ENCODE measurements at regions not wholly inside any gene's neighbourhood (a gene's known extent, or its start where the extent isn't known, plus 50 kb on each side); places are given as distances from the start of the nearest gene placed in this dataset.
"Not testable (repeated sequence)": the region's sequence is repeated elsewhere in the genome, so short reads cannot be mapped to it uniquely, and the experiment has no call there.

- no peak overlapping the region for H3K27ac Mint-ChIP-seq (ENCODE audit: unreplicated experiment)
- H3K27me3 Mint-ChIP-seq (ENCODE audit: unreplicated experiment) = peaks cover 4% of the 10 kb centered on the region
- no peak overlapping the region for H3K4me3 Mint-ChIP-seq (ENCODE audit: unreplicated experiment)
- DNase-seq (ENCODE audit: low spot score) = no peak
- no peaks in the 10 kb centered on the region for H3K36me3 Mint-ChIP-seq (ENCODE audit: low read depth, unreplicated experiment)
- H3K9me3 Mint-ChIP-seq (ENCODE audit: unreplicated experiment) = no peaks in the 10 kb centered on the region
- TF ChIP-seq CTCF (IDR thresholded peaks at IDR 0.05; ENCODE audit: unreplicated experiment) = no peak
- H3K4me1 Mint-ChIP-seq (ENCODE audit: unreplicated experiment) = no peaks in the 10 kb centered on the region
These were observed 110.4 kb upstream of the KCNK1 start for GRCh38 chr1:233503366-233503954.

GRCh38 chr1:233505130-233505529 is 108.8 kb upstream of the KCNK1 start:
- H3K4me3 Mint-ChIP-seq (ENCODE audit: unreplicated experiment) = no peak overlapping the region
- H3K4me1 Mint-ChIP-seq (ENCODE audit: unreplicated experiment) = no peaks in the 10 kb centered on the region
- TF ChIP-seq CTCF (IDR thresholded peaks at IDR 0.05; ENCODE audit: unreplicated experiment) = no peak
- no peak overlapping the region for H3K27ac Mint-ChIP-seq (ENCODE audit: unreplicated experiment)
- peaks cover 4% of the 10 kb centered on the region for H3K27me3 Mint-ChIP-seq (ENCODE audit: unreplicated experiment)
- H3K9me3 Mint-ChIP-seq (ENCODE audit: unreplicated experiment) = no peaks in the 10 kb centered on the region
- no peaks in the 10 kb centered on the region for H3K36me3 Mint-ChIP-seq (ENCODE audit: low read depth, unreplicated experiment)
- DNase-seq (ENCODE audit: low spot score) = no peak

- not testable (repeated sequence) for H3K4me1 Mint-ChIP-seq (ENCODE audit: unreplicated experiment); H3K9me3 Mint-ChIP-seq (ENCODE audit: unreplicated experiment); H3K27ac Mint-ChIP-seq (ENCODE audit: unreplicated experiment); DNase-seq (ENCODE audit: low spot score); H3K27me3 Mint-ChIP-seq (ENCODE audit: unreplicated experiment); H3K4me3 Mint-ChIP-seq (ENCODE audit: unreplicated experiment); H3K36me3 Mint-ChIP-seq (ENCODE audit: low read depth, unreplicated experiment)
These were observed 108.0 kb upstream of the KCNK1 start for GRCh38 chr1:233505889-233506288.

- no peaks in the 10 kb centered on the region for H3K36me3 Mint-ChIP-seq (ENCODE audit: low read depth, unreplicated experiment)
- no peaks in the 10 kb centered on the region for H3K9me3 Mint-ChIP-seq (ENCODE audit: unreplicated experiment)
- DNase-seq (ENCODE audit: low spot score) = no peak
- H3K27ac Mint-ChIP-seq (ENCODE audit: unreplicated experiment) = no peak overlapping the region
- H3K4me1 Mint-ChIP-seq (ENCODE audit: unreplicated experiment) = no peaks in the 10 kb centered on the region
- H3K4me3 Mint-ChIP-seq (ENCODE audit: unreplicated experiment) = no peak overlapping the region
- no peak for TF ChIP-seq CTCF (IDR thresholded peaks at IDR 0.05; ENCODE audit: unreplicated experiment)
- H3K27me3 Mint-ChIP-seq (ENCODE audit: unreplicated experiment) = peaks cover 4% of the 10 kb centered on the region
These were observed 104.4 kb upstream of the KCNK1 start for GRCh38 chr1:233509526-233509925.

- Mint-ChIP-seq H3K36me3 (ENCODE audit: low read depth, unreplicated experiment) (no peaks in the 10 kb centered on the region), H3K4me3 (ENCODE audit: unreplicated experiment) (no peak overlapping the region), H3K27me3 (ENCODE audit: unreplicated experiment) (no peaks in the 10 kb centered on the region), H3K4me1 (ENCODE audit: unreplicated experiment) (no peaks in the 10 kb centered on the region), H3K27ac (ENCODE audit: unreplicated experiment) (no peak overlapping the region), H3K9me3 (ENCODE audit: unreplicated experiment) (no peaks in the 10 kb centered on the region)
- no peak for TF ChIP-seq CTCF (IDR thresholded peaks at IDR 0.05; ENCODE audit: unreplicated experiment)
- DNase-seq (ENCODE audit: low spot score) = no peak
These were observed 101.4 kb upstream of the KCNK1 start for GRCh38 chr1:233512538-233512937.

Data from endothelial cell (in vitro differentiated cells).